ELR (cell line): ENCODE measurements at regions not wholly inside any gene's neighbourhood (a gene's known extent, or its start where the extent isn't known, plus 50 kb on each side); places are given as distances from the start of the nearest gene placed in this dataset.

Experiments
- DNase-seq: peaks from one replicate; pipeline ENCODE4 v3.0.0-alpha.2; 2015; ENCODE audit warnings: low read depth

- DNase-seq = no peak
Measured at GRCh38 chr11:111021131-111021530, 224.4 kb upstream of the POU2AF2 start.

DNA sequence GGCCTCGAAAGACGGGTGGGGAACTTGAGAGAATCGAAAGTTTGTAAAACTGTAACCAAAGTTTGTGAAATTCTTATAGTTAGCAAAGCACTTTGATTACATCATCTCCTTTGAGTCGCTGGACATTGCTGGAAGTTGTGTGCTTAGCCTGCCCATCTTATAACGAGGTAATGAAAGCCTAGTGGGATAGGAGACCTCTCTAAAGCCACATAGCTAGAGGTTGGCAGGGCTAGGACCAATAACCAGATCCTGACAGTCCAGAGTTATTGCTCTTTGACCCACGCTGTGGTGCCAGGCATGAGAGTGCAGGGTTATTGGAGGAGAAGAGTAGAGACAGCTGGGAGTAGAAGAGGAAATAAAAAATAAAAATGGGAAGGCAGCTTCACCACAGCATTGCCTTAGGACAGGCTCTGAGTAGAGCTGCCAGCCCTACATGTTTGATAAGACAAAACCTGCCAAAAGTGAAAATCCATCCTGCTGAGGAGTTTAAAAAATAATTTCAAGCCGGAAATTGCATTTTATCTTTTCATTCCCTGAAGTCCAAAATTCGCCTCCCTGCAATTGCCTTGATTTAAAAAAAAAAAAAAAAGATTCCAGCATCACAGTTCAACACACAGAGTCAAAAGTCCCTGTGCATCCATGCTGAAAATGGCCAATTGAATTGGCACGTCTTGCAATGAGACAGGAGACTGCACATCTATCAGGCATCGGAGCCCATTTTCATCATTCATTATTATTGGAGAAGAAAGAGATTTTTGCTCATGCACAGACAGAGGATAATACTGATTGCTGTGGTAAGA is 225.5 kb upstream of the POU2AF2 start:
- DNase-seq = no peak

- no peak for DNase-seq
Measured at GRCh38 chr11:111019451-111019850, 226.1 kb upstream of the POU2AF2 start.

GRCh38 chr11:111018566-111018965 is 227.0 kb upstream of the POU2AF2 start:
- no peak for DNase-seq

DNA sequence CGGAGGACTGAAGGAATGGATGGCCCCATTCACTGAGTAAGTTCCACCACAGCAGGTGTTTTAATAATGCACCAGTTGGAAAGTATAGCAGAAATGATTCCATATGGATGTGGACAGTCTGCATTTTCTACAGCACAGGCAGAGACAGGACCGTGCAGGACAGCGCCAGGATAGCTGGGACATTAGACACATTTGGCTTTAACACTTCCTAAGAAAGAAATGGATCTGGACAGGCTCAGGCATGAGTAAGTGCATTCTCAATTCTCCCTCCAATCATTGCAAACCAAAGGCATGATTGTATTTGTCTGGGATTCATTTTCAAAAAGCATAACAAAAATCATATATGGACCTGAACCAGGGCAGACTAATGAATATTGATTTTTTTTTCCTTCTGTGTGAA is 233.0 kb upstream of the POU2AF2 start:
- DNase-seq = no peak

GRCh38 chr11:111011275-111011594 is 234.3 kb upstream of the POU2AF2 start:
- no peak for DNase-seq

DNA sequence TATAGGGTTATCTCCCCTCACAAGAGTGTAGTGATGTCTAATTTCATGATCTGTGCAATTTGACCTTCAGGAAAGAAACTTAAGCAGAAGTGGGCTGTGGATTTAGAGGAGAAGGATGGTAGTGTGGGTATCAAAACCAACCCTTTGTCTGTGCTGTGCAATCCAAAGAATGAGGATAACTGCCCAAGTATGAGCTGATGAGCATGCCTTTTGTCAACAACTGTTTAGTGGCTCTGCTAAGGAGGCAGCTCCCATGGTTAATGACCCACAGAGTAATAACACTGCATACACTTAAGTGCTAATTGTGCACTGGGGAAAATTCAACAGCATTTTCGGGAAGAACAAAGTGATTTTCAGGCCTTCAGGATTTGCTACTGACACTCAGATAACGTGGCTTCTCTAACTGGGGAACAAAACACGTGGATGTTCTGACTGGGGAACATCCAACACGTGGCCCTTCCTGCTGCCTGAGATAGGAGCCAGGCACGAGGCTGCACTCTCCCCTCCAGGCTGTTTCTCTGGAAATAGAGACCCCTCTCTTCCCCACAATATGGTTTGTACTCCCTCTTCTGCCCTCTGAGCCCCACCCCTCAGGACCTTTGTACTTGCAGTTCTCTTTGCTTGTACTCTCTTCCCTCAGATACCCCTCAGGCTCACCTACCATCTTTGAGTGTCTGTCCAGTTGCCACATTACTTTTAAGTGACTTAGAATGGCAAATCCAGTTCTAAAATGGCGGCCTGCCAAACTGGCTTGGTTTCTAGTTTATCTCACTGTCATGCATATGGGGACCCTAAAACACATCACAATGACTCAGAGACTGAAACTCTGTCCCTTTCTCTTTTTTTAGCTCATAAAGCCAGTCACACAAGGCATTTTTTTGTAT is 234.9 kb upstream of the POU2AF2 start:
- no peak for DNase-seq

DNA sequence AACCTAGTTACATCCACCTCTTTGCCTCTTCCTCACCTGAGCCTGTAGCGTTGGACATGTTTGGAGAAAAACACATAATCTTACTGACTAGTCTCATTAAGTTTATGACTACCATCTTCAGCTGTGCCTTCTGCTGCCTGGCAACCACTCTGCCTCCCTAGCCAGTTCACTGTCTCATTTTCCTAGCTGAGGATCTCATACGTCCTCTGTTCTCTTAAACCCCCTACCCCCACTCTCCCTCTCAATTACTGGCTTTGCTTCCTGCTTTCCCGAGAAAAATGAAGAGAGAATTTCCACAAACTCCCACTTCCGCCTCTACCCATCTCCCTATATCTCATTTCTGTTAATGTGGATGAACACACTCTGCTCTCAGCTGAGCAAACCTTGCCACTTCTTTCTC is 239.3 kb upstream of the POU2AF2 start:
- no peak for DNase-seq

DNA sequence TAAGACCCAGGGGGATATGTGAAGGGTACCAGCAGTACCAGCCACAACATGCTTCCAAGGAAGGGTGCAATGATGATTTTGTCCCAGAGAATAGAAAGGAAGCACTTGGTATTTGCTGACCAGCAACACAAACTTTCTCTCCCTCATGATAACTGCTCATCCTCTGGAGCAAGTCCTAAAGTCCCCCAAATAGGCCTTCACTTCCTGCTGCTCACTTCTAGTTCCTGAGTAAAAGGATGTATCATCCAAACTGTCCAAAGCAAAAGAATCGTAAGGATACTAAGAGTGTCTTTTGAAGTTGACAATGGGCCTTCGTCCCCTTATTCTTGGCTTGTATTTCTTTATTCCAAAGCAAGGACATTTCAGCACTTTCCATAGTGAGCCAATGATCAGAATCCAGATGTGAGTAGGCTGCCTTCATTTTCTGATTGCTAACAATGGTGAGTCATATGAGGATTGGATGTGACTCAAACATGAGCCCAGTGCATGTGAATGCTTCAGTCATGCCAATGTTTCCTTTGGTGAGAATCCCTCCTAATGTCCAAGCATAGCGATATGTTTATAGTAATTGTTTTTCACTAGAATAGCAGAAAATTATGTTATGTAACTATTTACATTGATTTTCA is 243.4 kb upstream of the POU2AF2 start:
- DNase-seq = peak; percentile 71

DNA sequence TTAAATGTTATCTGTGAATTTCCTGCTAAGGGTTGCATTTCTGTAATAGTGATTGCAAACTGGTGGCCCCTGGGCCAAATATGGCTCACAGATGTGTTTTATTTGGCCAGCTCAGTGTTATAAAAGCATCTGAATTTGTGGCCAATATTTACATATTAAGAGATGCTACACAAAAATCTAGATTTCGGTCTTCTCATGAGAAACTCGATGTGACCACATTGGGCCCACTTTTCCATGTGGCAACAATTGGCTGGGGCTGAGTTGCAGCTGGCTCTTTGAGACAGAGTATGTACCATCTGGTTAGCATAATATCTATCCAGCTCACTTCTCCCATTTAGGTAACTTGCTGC is 244.5 kb upstream of the POU2AF2 start:
- DNase-seq = no peak

DNA sequence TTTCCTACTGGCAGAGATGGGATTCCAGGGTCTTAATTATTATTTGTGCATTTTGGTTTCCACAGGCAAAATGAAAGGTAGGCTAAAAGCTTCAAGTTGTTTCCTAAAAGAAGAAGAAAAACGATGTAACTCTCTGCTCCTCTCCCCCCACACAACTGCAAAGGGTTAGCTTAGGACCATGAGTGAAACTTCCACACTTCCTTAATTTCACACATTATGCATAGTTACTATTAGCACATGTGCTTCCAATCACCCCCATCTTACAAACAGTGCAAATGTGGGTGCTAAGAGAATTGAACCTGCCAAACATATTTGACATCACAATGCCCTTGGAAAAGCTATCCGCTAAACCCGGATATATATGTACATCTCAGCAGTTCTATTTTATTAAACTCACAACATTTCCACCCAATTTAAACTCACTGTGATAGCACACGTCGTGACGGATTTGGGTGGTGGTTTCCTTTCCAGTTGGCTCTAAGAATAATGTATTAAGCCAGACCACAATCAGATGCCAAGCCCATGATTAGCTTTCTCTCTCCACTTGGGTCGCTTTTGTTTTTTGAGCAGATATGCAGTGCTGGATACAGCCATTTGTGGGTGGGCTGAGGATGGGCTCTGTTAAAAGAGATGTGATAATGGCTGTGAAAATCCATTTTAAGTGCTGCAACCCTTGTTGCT is 245.0 kb upstream of the POU2AF2 start:
- no peak for DNase-seq

DNA sequence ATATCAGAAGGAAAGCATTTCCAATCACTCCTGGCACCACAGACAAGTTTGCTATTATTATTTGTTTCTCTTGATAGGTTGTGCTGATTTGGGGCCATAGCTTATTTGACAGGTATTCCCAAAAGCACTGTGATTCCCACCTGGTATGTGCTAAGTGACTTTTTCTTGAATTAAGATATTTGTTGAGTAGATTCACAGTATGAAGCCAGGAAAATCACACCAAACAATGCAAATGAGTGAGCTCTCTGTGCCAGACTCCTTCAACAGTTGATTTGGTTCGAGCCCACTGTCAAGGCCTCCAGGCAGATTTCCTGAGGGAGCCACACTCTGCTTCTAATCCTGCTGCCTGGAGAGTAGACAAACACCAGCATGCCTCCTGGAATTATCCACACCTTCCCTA is 253.0 kb upstream of the POU2AF2 start:
- no peak for DNase-seq

DNA sequence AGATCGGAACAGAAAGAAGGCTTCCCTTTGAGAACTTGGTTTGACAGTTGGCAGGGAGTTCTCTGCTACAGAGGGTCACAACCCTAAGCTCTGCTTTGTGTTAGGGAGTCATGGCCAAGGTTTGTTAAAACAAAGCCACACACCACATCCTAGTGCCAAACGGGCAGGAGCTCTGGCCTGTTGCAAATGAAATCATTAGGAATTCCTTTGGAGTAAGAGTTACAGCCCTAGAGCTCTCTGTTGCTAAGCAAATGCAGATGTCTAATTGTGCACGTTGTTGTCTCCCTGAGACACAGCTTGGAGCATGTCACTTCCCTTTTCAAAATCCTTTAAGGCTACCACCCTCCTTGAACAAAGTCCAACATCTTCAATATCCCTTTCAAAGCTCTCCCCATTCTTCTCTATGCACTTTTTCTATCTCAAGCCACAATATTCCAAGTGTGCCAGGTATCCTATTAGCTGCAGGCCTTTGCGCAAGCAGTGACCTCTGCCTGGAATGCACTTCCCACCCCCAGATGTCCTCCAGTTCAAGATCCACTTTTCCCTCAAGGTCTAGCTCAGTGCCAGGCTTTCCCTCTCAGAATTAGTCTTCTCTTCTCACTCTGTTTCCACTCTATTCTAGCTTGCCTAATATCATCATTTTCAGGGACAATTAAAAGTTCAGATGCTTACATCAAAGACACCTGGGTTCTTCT is 253.7 kb upstream of the POU2AF2 start:
- DNase-seq = no peak

GRCh38 chr11:110990311-110990710 is 255.2 kb upstream of the POU2AF2 start:
- DNase-seq = no peak

DNA sequence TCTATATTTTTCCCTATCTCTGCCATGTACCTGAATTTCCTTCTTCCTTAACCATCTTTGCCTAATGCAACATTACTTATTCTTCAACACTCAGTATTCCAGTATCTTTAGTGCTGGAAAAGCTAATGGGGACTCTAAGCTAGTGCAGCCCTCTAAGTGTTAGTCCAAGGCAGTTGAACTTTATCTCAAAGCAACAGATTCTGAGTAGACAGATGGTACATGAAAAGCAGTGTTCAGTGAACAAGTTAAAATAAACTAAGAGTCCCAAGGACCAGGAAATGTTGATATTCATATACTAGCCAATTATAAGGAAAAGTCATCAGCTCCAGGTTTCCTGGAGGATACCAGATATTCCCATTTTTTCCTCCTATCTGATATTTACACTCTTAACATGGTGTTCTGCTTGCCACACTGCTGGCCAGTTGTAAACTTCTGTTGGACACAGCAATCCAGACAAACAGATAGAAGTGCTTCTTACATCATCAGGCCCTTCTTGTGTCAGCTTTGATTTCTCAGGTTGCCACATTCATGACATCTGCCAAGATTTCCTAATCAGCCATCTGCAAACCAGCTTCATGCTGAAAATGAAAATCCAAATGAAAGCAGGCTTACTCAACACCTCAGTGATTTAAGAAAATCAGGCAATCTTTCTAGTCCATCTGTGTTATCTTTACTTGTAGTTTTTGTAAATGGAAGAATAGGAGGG is 255.9 kb upstream of the POU2AF2 start:
- no peak for DNase-seq

DNA sequence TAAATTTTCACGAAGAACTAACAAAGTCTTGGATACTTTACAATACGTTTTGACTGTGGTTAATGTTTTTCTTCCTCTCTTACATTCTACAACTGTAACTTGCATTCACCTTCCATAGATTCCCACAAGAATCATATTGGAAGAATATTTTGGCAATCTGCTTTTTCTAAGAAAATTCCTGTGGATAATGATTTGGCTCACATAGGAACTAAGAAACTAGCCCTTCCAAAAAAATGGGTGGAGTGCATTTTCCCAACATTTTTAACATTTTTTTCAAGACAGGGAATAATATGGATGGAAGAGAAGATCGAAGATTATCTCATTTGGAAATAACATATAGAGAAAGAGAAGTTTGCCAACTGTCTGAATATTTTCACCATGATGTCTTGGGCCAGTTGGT is 256.9 kb upstream of the POU2AF2 start:
- no peak for DNase-seq

DNA sequence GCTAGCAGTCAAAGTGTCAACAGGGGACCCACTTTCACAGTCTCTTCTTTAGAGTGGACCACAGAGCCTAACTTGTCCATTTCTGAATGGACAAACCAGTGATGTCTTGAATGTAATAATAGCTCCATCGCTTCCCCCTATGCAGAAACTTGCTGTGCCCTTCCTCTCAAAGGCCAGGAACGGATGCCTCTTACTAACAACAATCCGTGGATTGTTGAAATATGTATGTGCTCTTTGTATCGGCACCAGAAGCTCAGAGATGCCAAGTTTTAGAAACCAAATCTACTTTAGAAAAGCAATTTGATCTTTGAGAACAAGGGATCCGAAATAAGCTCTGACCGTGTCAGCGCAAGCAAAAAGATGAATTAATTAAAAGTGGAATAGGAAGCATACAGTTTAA is 259.5 kb upstream of the POU2AF2 start:
- no peak for DNase-seq

DNA sequence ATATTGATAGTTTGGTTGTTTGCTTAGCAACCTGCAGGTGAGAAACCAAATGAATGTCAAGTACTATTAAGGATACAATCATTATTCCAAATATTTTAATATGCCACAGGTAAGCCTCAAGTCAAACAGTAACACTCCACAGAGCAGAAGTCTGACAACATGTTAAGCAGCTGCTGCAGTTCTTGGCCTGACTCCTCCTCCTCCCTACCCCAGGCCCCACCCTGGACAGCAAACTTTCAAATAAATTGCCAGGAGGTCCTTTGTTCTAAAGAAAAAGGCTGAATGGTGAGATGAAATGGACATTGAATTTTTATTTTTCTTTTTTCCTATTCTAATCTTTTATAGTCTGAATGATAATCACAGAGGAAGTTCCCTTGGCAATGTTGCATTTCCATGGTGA is 260.0 kb upstream of the POU2AF2 start:
- no peak for DNase-seq

GRCh38 chr11:110984693-110985092 is 260.8 kb upstream of the POU2AF2 start:
- DNase-seq = no peak

GRCh38 chr11:110984147-110984546 is 261.4 kb upstream of the POU2AF2 start:
- DNase-seq = peak; percentile 42

DNA sequence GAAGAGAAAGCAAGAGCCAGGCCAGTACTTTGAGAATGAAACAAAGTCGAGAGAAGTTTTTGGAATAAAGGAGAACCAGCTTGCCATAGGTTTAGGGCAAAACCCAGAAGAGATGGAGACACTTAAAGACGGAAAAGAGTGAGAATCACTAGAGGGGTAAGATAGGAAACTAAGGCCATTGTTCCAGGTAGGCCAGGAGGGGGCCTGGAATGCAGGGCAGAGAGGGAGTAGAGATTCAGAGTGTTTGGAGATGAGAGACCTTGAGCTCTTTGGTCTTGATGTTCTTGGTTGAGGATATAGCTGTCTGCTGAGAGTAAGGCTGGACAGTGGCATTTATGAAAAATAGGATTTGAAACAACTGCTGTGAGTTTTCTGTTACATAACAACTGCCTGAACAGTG is 263.3 kb upstream of the POU2AF2 start:
- DNase-seq = no peak
